Panc1 (cell line): ENCODE measurements at regions not wholly inside any gene's neighbourhood (a gene's known extent, or its start where the extent isn't known, plus 50 kb on each side); places are given as distances from the start of the nearest gene placed in this dataset.

Experiments
- CTCF ChIP-seq: fragments of 450-650 bp; IDR thresholded peaks from 2 replicates; pipeline ENCODE4 v1.5.1; 2017; ENCODE audit warnings: mild to moderate bottlenecking
- POLR2AphosphoS5 ChIP-seq: IDR thresholded peaks from 2 replicates; pipeline ENCODE4 v1.6.1; 2012; ENCODE audit warnings: mild to moderate bottlenecking, low read depth, low read length, moderate library complexity
- SIN3A ChIP-seq: IDR thresholded peaks from 2 replicates; pipeline ENCODE4 v1.6.1; 2012; ENCODE audit warnings: low read depth, mild to moderate bottlenecking, low read length, moderate library complexity, borderline replicate concordance; ENCODE audit not compliant: insufficient read depth

- no peak for TF ChIP-seq POLR2AphosphoS5
- no peak for TF ChIP-seq SIN3A
- no peak for TF ChIP-seq CTCF
These were observed 75.1 kb upstream of the LEP start for GRCh38 chr7:128165927-128166420.
